ENCODE measurements at regions not wholly inside any gene's neighbourhood (a gene's known extent, or its start where the extent isn't known, plus 50 kb on each side); places are given as distances from the start of the nearest gene placed in this dataset.

GRCh38 chr2:16115881-16116830, 175.8 kb downstream of the MYCN start:
- TF ChIP-seq REST (IDR thresholded peaks at IDR 0.05; ENCODE audit: insufficient read depth in 1 of 2, low read depth in 2 of 2, low read length in 2 of 2) = no peak
- no peak for TF ChIP-seq FOXP2 (optimal IDR thresholded peaks at IDR 0.05; ENCODE audit: borderline replicate concordance, extremely low read depth, extremely low read length, insufficient read depth)
- no peak for TF ChIP-seq POLR2AphosphoS5 (IDR thresholded peaks at IDR 0.05; ENCODE audit: low read depth, low read length)
- TF ChIP-seq SIN3A (IDR thresholded peaks at IDR 0.05; ENCODE audit: borderline replicate concordance, insufficient read depth, low read length) = no peak
- no peak for TF ChIP-seq TAF1 (IDR thresholded peaks at IDR 0.05; ENCODE audit: borderline replicate concordance, insufficient read depth, low read length)
